ENCODE measurements at regions not wholly inside any gene's neighbourhood (a gene's known extent, or its start where the extent isn't known, plus 50 kb on each side); places are given as distances from the start of the nearest gene placed in this dataset.

GRCh38 chr20:24376311-24377099 is 92.9 kb upstream of the SYNDIG1 start:
- no peak for DNase-seq (ENCODE audit: low read depth)

DNA sequence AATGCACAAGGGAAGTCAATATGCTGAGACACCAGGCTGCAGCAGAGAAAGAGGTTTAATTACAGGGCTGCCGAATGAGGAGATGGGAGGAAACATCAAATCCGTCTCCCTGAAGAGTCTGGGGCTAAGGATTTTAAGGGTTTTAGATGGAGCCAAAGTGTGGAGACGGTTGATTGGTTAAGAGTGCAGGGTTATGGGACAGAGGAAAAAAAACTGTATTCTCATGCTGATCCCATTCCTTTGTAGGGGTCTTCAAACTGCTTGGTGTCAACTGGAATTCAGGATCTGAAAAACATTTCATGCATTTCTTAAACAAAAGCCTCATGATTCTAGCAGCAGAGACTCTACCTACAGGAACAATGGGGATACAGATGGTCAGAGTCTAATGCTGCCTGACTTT is 96.1 kb upstream of the SYNDIG1 start:
- DNase-seq (ENCODE audit: low read depth) = no peak

DNA sequence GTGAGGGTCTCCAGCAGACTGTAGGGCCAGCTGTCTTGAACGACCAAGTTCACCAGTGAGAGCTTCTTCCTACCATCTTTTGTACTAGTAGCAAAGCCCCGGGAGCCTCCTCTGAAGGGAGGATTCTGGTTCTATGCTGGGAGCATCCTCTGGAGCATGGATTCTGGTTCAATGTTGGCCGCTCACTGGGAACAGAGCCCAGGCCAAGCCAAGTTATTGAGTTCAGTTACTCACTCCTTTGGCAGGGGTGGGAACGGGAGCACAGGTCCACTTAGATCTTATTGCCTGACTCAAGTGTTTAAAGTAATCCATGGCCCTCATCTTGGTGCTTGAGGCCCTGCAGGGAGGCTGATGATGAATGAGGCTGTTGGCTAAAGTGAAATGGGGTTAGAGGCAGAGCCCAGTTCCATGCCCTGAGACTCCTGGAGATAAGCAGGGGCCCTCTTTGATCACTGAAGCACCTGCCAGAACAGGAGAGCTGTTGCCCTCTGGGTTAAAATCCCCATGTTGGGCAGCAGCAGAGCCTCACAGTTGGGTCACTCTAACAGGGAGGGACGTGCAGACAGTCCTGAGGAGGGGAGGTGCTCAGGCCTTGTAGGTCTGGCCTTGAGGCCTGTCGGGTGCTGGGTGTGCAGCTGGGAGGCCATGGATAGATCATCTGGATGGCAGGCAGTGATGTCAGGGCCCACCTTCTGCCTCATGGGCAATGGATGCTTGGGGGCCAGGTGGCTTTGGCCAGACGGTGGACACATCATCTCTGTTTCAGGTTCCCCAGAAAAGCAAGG is 98.3 kb upstream of the SYNDIG1 start:
- DNase-seq (ENCODE audit: low read depth) = no peak

DNA sequence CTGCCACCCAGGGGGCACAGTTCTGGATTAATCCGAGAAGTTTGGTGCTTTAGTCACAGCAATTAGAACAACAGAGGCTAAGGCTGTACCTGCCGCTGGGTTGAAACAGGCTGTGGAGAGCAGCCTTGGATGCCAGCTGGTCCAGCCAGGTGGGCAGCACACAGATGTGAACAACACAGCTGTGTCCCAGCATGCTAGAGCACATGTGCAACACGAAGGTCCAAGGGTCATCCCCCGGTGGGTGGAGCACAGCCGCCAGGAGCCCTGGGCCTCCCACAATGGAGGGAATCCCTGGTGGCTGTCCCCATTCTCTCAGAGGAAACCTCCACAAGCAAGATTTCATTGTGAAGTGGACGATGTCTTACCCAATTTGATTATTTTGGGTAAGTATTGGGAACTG is 99.2 kb upstream of the SYNDIG1 start:
- DNase-seq (ENCODE audit: low read depth) = no peak

- no peak for DNase-seq (ENCODE audit: low read depth)
Measured at GRCh38 chr20:24368253-24368652, 101.2 kb upstream of the SYNDIG1 start.

- no peak for DNase-seq (ENCODE audit: low read depth)
Measured at GRCh38 chr20:24366336-24367004, 103.0 kb upstream of the SYNDIG1 start.

GRCh38 chr20:24365670-24366069 is 103.8 kb upstream of the SYNDIG1 start:
- DNase-seq (ENCODE audit: low read depth) = no peak

DNA sequence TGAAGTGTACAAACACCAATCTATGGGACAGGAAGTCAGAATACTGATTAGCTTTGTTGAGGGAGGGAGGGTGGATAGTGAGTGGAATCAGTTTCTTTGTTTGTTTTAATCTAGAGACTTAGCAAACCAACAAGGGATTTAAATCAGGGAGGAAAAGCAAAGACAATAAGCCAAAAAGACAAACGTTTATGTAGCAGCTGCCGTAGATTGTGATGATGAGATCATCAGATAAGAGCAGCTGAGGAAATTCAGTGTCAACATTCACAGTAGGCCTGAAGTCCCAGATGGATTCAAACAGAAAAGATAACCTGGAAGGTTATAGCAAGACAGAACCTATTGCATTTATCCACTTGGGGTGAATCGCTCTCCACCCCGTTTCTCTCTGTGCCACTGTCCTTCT is 104.9 kb upstream of the SYNDIG1 start:
- DNase-seq (ENCODE audit: low read depth) = no peak

GRCh38 chr20:24363031-24363430 is 106.4 kb upstream of the SYNDIG1 start:
- DNase-seq (ENCODE audit: low read depth) = no peak

GRCh38 chr20:24362080-24362479 is 107.3 kb upstream of the SYNDIG1 start:
- DNase-seq (ENCODE audit: low read depth) = no peak

DNA sequence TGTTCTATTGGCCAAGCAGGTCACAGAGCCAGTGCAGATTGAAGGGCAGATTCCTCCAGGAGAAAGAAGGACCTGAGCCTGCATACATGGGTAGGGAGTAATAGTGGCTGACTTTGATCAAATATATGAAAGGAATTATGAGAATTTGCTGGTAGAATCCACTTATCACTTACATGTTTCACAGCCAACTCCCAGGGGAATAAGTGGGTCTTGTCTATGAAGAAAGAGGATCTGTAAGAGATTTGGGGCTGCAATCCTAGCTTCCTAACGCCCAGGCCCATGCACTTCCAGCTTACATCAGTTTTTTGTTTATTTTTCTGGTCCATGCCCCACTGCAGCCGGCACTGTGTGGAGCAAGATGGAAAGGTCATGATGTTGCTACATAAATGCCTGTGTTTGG is 107.9 kb upstream of the SYNDIG1 start:
- DNase-seq (ENCODE audit: low read depth) = no peak

DNA sequence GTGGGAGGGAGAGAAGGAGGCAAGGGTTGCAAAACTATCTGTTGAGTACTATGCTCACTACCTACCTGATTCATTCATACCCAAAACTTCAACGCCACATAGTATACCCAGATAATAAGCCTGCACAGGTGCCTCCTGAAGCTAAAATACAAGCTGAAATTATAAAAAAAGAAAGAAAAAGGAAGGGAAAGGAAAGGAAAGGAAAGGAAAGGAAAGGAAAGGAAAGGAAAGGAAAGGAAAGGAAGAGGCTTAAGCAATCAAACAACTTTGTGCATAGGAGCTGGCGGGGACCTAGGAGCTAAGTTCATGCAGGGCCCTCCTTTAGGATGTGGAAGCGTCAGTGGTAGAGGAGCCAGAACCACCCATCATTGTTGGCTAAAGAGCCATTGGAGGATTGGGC is 108.9 kb upstream of the SYNDIG1 start:
- DNase-seq (ENCODE audit: low read depth) = no peak

DNA sequence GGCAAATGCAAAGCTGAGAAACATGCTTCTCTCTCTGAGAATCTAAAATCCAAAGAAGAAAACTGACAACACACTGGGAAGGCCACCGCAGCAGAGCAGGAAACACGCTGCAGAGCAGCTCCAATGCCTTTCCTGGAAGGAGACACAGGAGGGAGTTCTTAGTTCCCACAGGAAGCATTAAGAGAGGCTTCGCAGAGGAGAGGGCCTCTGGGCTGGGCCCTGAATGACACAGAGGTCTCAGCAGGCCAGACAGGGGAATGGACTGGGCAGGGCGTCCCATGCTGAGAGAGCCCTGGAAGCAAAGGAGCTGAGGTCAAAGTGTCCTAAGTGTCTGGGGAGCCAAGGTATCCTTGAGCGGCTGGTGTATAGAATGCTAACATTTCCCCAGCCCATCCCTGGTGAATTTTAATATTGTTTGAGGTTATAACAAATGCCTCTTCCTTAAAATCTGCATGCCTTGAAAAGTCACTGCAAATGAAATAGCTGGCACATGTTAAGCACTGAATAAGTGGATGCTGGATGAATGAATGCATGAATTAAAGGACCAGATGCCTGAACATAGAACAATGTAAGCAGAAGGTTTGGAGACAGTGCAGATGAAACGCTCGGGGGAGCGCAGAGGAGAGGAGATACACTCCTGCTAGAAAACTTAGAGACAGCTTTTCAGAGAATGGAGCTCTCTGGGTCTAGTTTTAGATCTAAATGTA is 110.0 kb upstream of the SYNDIG1 start:
- no peak for DNase-seq (ENCODE audit: low read depth)

- DNase-seq (ENCODE audit: low read depth) = no peak
Measured at GRCh38 chr20:24357931-24358330, 111.5 kb upstream of the SYNDIG1 start.

DNA sequence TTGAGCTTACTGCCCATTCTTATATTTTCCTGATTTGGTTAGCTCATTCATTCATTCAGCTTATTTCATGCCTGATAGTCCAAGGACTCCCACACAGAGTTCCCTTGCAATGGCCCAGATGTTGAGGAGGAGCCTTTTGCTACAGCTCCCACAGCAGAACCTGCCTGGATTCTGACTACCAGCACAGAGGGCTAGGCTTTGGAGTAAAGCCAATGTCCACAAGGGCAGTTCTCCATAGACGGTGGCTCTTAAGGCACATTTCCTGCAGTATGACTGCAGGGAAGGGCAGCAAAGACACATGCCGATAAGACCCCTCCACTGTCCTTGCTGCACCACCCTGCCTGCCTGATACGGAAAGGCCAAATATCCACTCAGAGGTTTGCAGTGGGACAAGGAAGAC is 112.3 kb upstream of the SYNDIG1 start:
- DNase-seq (ENCODE audit: low read depth) = no peak

DNA sequence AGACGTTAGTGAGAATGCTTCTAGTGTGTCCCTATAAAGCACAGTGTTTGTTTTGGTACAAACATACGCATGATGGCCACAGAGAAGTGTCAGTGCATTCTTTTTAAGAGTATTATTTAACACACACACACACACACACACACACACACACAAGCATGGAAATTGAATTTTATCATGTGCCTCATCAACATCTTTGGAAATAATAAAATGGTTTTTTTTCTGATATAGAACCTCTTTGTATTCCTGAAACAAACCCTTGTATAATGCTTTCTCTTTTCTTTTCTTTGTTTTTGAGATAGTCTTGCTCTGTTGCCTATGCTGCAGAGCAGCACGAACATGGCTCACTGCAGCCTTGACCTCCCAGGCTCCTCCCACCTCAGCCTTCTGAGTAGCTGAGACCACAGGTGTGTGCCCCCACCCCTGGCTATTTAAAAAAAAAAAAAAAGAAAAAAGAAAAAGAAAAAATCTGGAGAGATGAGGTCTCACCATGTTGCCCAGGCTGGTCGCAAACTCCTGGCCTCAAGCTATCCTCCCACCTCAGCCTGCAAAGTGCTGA is 116.2 kb upstream of the SYNDIG1 start:
- DNase-seq (ENCODE audit: low read depth) = no peak

- DNase-seq (ENCODE audit: low read depth) = no peak
Measured at GRCh38 chr20:24350923-24351368, 118.5 kb upstream of the SYNDIG1 start.

DNA sequence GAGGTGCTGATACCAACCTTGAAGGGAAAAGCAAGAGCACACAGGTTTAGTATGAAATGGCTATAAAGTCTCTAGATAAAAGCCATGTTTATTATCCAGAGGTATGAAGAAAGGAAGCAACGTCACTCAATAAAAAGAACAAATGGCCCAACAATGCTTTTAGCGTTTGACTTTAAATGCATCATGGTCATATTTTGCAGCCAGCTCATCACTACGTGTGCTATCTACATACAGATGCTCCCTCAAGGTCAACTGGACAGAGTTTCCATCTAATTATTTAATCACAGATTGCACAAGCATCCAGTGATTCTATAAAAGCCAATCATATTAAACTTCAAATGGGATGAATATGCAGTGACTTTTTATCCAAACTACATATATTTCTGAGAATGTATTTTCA is 127.6 kb upstream of the SYNDIG1 start:
- no peak for DNase-seq (ENCODE audit: low read depth)

- DNase-seq (ENCODE audit: low read depth) = no peak
Measured at GRCh38 chr20:24340933-24341332, 128.5 kb upstream of the SYNDIG1 start.

GRCh38 chr20:24339210-24339641 is 130.2 kb upstream of the SYNDIG1 start:
- DNase-seq (ENCODE audit: low read depth) = no peak

DNA sequence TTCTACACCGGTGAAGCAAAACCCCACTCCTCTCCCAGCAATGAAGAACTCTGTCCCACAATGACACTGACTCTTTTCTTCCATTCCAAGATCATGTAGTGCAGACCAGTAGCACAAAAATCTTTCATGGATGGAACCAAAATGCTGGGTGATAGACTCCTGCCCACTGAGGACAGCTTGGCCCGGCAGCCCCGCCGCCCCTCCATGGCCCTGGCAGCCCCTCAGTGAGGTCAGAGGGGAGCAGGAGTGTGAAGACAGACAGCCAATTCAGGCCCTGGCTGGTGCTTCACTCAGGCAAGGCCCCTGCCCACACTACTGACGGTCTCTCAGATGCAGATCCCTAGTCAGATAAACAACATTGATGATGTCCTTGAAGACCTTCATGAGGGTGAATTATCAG is 131.9 kb upstream of the SYNDIG1 start:
- DNase-seq (ENCODE audit: low read depth) = no peak

DNA sequence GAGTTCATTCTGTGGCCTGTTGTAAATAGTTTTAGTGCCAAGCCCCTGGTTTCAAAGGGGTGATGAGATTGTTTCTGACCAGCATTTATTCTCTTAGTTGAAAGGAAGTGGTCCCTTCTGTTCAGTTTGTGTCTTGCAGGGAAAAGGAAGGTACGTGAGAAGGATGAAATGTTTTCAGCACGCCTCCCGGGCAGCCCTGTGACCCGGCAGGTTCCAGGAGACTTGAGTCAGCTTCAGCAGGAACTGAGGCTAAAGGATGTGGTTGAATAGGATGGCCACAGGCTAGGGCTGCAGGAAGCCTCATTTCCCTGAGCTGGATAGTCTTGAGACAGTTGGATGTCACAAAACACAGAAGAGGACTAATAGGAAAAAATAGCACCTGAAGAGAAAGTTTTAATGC is 132.4 kb upstream of the SYNDIG1 start:
- DNase-seq (ENCODE audit: low read depth) = peak; percentile 1

All from Daoy (cell line).